ENCODE measurements at regions not wholly inside any gene's neighbourhood (a gene's known extent, or its start where the extent isn't known, plus 50 kb on each side); places are given as distances from the start of the nearest gene placed in this dataset.
A peak's percentile ranks its signal among the peaks of the same experiment; 100 is the strongest.

DNA sequence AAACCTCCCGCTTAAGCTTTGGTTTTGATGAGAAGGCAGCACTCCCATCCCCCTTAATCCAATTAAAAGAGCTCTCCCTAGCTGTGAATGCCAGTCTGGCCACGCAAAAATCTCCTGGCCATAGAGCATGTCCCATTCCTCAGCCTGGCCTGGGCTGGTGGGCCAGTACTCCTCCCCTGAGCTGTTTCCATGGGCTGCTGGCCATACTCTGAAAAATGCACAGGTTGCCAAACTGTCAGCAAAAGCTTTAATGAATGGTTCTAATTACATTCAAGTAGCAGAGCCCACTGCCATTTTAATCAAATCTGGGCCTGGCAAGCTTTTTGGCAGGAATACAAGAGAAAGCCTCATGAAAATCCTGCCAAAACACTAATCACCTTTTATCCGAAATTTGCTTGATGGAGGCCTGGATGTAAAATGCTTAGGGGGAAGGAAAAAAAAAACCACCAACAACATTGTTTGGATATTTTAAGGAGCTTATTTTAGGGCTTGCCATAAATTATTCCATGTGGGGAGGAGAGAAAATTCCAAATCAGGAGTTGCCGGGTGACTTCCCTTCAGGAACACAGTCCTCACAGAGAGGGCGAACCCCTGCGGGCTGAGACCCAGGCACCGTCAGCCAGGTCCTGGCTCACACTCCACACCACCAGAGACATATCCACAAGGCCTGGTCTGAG, 243.3 kb downstream of the SEC61B start:
- H3K27me3 ChIP-seq (ENCODE audit: control insufficient read depth in 2 of 2, insufficient read depth in 2 of 2, low read length in 2 of 2) = 0 out of 5 replicates have a peak, but pooled peaks cover 0 to 10% of the 10 kb centered on the region in 2 experiments
- BruUV-seq (replicated peaks) = no TSS peak
- TF ChIP-seq MAFG (tag; conservative IDR thresholded peaks at IDR 0.05) (no peak), FOXA3 (CRISPR knock-in tag; conservative IDR thresholded peaks at IDR 0.05 in 1 of 2, IDR thresholded peaks at IDR 0.05 in 1 of 2) (no peak), PRPF4 (IDR thresholded peaks at IDR 0.05; ENCODE audit: insufficient read depth, low read depth, low read length, poor library complexity, severe bottlenecking) (no peak)
- DNase-seq (ENCODE audit: extremely low read depth in 1 of 4, low spot score in 3 of 4) (no peak), ATAC-seq (no peak), FAIRE-seq (no peak)
- under 1% methylated on average over 7 of the region's 7 CpGs for WGBS (ENCODE audit: insufficient coverage, low coverage, missing lambda C conversion rate)
- H3K9me3 ChIP-seq (replicated peaks; ENCODE audit: control insufficient read depth, insufficient read depth, low read depth, low read length) = no peaks in the 10 kb centered on the region
- ChIA-PET POLR2A (no interaction called here), CTCF (ENCODE audit: low intra/inter-chr PET ratio) (no interaction called here)
- in situ Hi-C loops (cut with MboI) = no loop called here
- no peak overlapping the region for H2AFZ ChIP-seq (ENCODE audit: low read depth, low read length)
- H3K9ac ChIP-seq (ENCODE audit: insufficient read depth in 1 of 2, low read depth in 2 of 2, low read length in 2 of 2) = 0 out of 4 replicates have a peak overlapping the region, but pooled peaks of 1 of the 2 experiments have one; percentile 53
- no peaks in the 10 kb centered on the region for H3K9me1 ChIP-seq (ENCODE audit: control insufficient read depth, insufficient read depth, low read length)
- H4K20me1 ChIP-seq (replicated peaks; ENCODE audit: control insufficient read depth, insufficient read depth, low read length) = no peaks in the 10 kb centered on the region
- no peaks in the 10 kb centered on the region for H3K4me1 ChIP-seq (replicated peaks in 1 of 2; ENCODE audit: control insufficient read depth in 2 of 2, insufficient read depth in 2 of 2, low read length in 2 of 2)
- intact Hi-C loops (cut with micrococcal nuclease) = no loop called here
- H3K27ac ChIP-seq (ENCODE audit: extremely low read depth, low read depth, low read length) = no peak overlapping the region
- no peaks in the 10 kb centered on the region for H3K36me3 ChIP-seq (ENCODE audit: control insufficient read depth, insufficient read depth, low read length)
- H3K4me2 ChIP-seq (ENCODE audit: insufficient read depth, low read length) = no peak overlapping the region
- no peaks in the 10 kb centered on the region for H3K79me2 ChIP-seq (ENCODE audit: control insufficient read depth, insufficient read depth, low read length)
- H3K4me3 ChIP-seq = no peak overlapping the region

- Histone ChIP-seq H3K4me2 (ENCODE audit: insufficient read depth, low read length) (no peak overlapping the region), H3K36me3 (ENCODE audit: control insufficient read depth, insufficient read depth, low read length) (no peaks in the 10 kb centered on the region), H3K9me1 (ENCODE audit: control insufficient read depth, insufficient read depth, low read length) (no peaks in the 10 kb centered on the region), H2AFZ (ENCODE audit: low read depth, low read length) (no peak overlapping the region), H3K27ac (ENCODE audit: extremely low read depth, low read depth, low read length) (no peak overlapping the region), H3K79me2 (ENCODE audit: control insufficient read depth, insufficient read depth, low read length) (no peaks in the 10 kb centered on the region), H3K27me3 (ENCODE audit: control insufficient read depth in 2 of 2, insufficient read depth in 2 of 2, low read length in 2 of 2) (0 out of 5 replicates have a peak, but pooled peaks cover 0 to 8% of the 10 kb centered on the region in 2 experiments), H3K9me3 (replicated peaks; ENCODE audit: control insufficient read depth, insufficient read depth, low read depth, low read length) (no peaks in the 10 kb centered on the region), H3K4me1 (replicated peaks in 1 of 2; ENCODE audit: control insufficient read depth in 2 of 2, insufficient read depth in 2 of 2, low read length in 2 of 2) (no peaks in the 10 kb centered on the region), H4K20me1 (replicated peaks; ENCODE audit: control insufficient read depth, insufficient read depth, low read length) (no peaks in the 10 kb centered on the region), H3K4me3 (no peak overlapping the region), H3K9ac (ENCODE audit: insufficient read depth in 1 of 2, low read depth in 2 of 2, low read length in 2 of 2) (no peak overlapping the region)
- in situ Hi-C loops (cut with MboI) = no loop called here
- 0% methylated on average over 1 of the region's 1 CpG for WGBS (ENCODE audit: insufficient coverage, low coverage, missing lambda C conversion rate)
- ATAC-seq (no peak), FAIRE-seq (no peak), DNase-seq (ENCODE audit: extremely low read depth in 1 of 4, low spot score in 3 of 4) (no peak)
- ChIA-PET CTCF (ENCODE audit: low intra/inter-chr PET ratio) (no interaction called here), POLR2A (no interaction called here)
- no TSS peak for BruUV-seq (replicated peaks)
- intact Hi-C loops (cut with micrococcal nuclease) = no loop called here
- TF ChIP-seq NFIX (CRISPR knock-in tag; IDR thresholded peaks at IDR 0.05; ENCODE audit: low read depth) (no peak), ATF4 (CRISPR knock-in tag; IDR thresholded peaks at IDR 0.05) (no peak), ZNF699 (CRISPR knock-in tag; IDR thresholded peaks at IDR 0.05; ENCODE audit: insufficient replicate concordance) (no peak), COPS2 (conservative IDR thresholded peaks at IDR 0.05) (no peak), ZNF408 (CRISPR knock-in tag; IDR thresholded peaks at IDR 0.05; ENCODE audit: low read depth) (no peak), ZNF57 (CRISPR knock-in tag; IDR thresholded peaks at IDR 0.05) (no peak), FOXJ2 (tag; IDR thresholded peaks at IDR 0.05) (no peak), PHF21A (IDR thresholded peaks at IDR 0.05; ENCODE audit: borderline replicate concordance, low read depth) (no peak), SMARCE1 (IDR thresholded peaks at IDR 0.05) (no peak), U2AF2 (optimal IDR thresholded peaks at IDR 0.05; ENCODE audit: low read depth, low read length) (no peak), SIN3B (IDR thresholded peaks at IDR 0.05; ENCODE audit: low read depth) (no peak)
- TF ChIP-seq, protein P1, sequence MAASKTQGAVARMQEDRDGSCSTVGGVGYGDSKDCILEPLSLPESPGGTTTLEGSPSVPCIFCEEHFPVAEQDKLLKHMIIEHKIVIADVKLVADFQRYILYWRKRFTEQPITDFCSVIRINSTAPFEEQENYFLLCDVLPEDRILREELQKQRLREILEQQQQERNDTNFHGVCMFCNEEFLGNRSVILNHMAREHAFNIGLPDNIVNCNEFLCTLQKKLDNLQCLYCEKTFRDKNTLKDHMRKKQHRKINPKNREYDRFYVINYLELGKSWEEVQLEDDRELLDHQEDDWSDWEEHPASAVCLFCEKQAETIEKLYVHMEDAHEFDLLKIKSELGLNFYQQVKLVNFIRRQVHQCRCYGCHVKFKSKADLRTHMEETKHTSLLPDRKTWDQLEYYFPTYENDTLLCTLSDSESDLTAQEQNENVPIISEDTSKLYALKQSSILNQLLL (CRISPR knock-in tag; IDR thresholded peaks at IDR 0.05; ENCODE audit: borderline replicate concordance) = no peak
Observed at GRCh38 chr9:99466104-99466503, 244.0 kb downstream of the SEC61B start.
